Retinal pigment epithelial cell (primary cell): ENCODE measurements at regions not wholly inside any gene's neighbourhood (a gene's known extent, or its start where the extent isn't known, plus 50 kb on each side); places are given as distances from the start of the nearest gene placed in this dataset.

Experiments
- DNase-seq: peaks from one replicate; pipeline ENCODE4 v3.0.0-alpha.2; 2010; ENCODE audit warnings: low read depth
- H3K4me3 ChIP-seq: 2 replicates; pipeline ENCODE4 v1.5.1; 2011; ENCODE audit warnings: mild to moderate bottlenecking, low read length, control low read depth, moderate library complexity
- CTCF ChIP-seq: conservative IDR thresholded peaks from 2 replicates; pipeline ENCODE4 v1.5.1; 2011; ENCODE audit warnings: low read depth, low read length, control low read depth, inconsistent platforms

GRCh38 chr3:156612903-156613302 is 58.0 kb upstream of the SSR3 start:
- no peak overlapping the region for H3K4me3 ChIP-seq
- DNase-seq: no peak
- no peak for TF ChIP-seq CTCF

- no peak overlapping the region for H3K4me3 ChIP-seq
- DNase-seq: no peak
- no peak for TF ChIP-seq CTCF
Observed at GRCh38 chr3:156611870-156612494, 57.1 kb upstream of the SSR3 start.

- DNase-seq: no peak
- TF ChIP-seq CTCF: no peak
- no peak overlapping the region for H3K4me3 ChIP-seq
Observed at GRCh38 chr3:156610154-156610553, 55.2 kb upstream of the SSR3 start.

- no peak overlapping the region for H3K4me3 ChIP-seq
- TF ChIP-seq CTCF: no peak
- DNase-seq: no peak
Observed at GRCh38 chr3:156609546-156609945, 54.6 kb upstream of the SSR3 start.

- TF ChIP-seq CTCF: no peak
- H3K4me3 ChIP-seq: no peak overlapping the region
- no peak for DNase-seq
Observed at GRCh38 chr3:156608601-156609514, 53.9 kb upstream of the SSR3 start.

GRCh38 chr3:156606729-156607128 is 51.8 kb upstream of the SSR3 start:
- no peak overlapping the region for H3K4me3 ChIP-seq
- TF ChIP-seq CTCF: no peak
- DNase-seq: no peak
